ENCODE measurements at regions not wholly inside any gene's neighbourhood (a gene's known extent, or its start where the extent isn't known, plus 50 kb on each side); places are given as distances from the start of the nearest gene placed in this dataset.

- no peak for DNase-seq
These were observed 217.0 kb upstream of the CIBAR2 start for GRCh38 chr16:85329059-85329812.

- DNase-seq = no peak
These were observed 217.9 kb upstream of the CIBAR2 start for GRCh38 chr16:85330006-85330693.

GRCh38 chr16:85330694-85331188, 218.5 kb upstream of the CIBAR2 start:
- DNase-seq = peak; percentile 78

- no peak for DNase-seq
These were observed 219.4 kb upstream of the CIBAR2 start for GRCh38 chr16:85331688-85332087.

- no peak for DNase-seq
These were observed 219.9 kb upstream of the CIBAR2 start for GRCh38 chr16:85332175-85332574.

GRCh38 chr16:85333337-85333736, 221.1 kb upstream of the CIBAR2 start:
- DNase-seq = no peak

- no peak for DNase-seq
These were observed 221.7 kb upstream of the CIBAR2 start for GRCh38 chr16:85333744-85334640.

- no peak for DNase-seq
These were observed 222.7 kb upstream of the CIBAR2 start for GRCh38 chr16:85334718-85335583.

GRCh38 chr16:85335584-85336491, 223.6 kb upstream of the CIBAR2 start:
- no peak for DNase-seq

- no peak for DNase-seq
These were observed 225.8 kb upstream of the CIBAR2 start for GRCh38 chr16:85337910-85338637.

- DNase-seq = no peak
These were observed 226.3 kb upstream of the CIBAR2 start for GRCh38 chr16:85338638-85338982.

- no peak for DNase-seq
These were observed 226.9 kb upstream of the CIBAR2 start for GRCh38 chr16:85338989-85339685.

GRCh38 chr16:85341972-85342695, 229.9 kb upstream of the CIBAR2 start:
- DNase-seq = no peak

GRCh38 chr16:85344502-85345128, 232.3 kb upstream of the CIBAR2 start:
- no peak for DNase-seq

GRCh38 chr16:85345129-85345639, 232.9 kb upstream of the CIBAR2 start:
- DNase-seq = no peak

GRCh38 chr16:85346404-85347212, 234.3 kb upstream of the CIBAR2 start:
- no peak for DNase-seq

GRCh38 chr16:85347213-85347591, 234.9 kb upstream of the CIBAR2 start:
- DNase-seq = peak; percentile 85
